Skin epidermis (tissue), 12 donors: ENCODE measurements at regions not wholly inside any gene's neighbourhood (a gene's known extent, or its start where the extent isn't known, plus 50 kb on each side); places are given as distances from the start of the nearest gene placed in this dataset.

Experiments
- H3K27ac ChIP-seq, 21 experiments: fragments of 200-600 bp; sonication (generic) in 11 of 21; one replicate each; pipeline ENCODE4 v1.5.0; 2020; ENCODE audit warnings: mild to moderate bottlenecking in 3 of 21, inconsistent platforms in 2 of 21, moderate library complexity in 2 of 21
- H3K4me3 ChIP-seq, 7 experiments: fragments of 200-600 bp; sonication (generic) in 2 of 7; one replicate each; pipeline ENCODE4 v1.5.0; 2020; ENCODE audit warnings: inconsistent platforms in 2 of 7, mild to moderate bottlenecking in 2 of 7, moderate library complexity in 1 of 7

DNA sequence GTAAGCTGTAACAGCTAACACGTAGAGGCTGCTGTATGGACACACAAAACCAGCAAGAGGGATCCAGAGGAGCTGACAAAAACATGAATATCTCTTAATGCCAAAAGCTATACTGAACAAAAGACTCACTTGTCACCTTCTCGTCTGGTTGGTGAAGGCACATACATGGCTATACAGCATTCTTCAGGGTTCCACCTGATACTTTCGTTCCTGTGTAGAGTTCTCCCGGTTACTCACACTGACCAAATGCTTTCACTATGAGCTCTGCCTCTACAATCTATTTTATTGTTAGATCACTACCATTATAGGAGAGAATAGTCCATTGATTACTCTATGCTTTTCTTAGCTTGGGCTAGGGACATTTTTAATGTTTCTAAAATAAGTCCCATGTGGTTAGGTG, 193.1 kb downstream of the HNMT start:
- Histone ChIP-seq H3K27ac (no peak overlapping the region), H3K4me3 (no peak overlapping the region)

DNA sequence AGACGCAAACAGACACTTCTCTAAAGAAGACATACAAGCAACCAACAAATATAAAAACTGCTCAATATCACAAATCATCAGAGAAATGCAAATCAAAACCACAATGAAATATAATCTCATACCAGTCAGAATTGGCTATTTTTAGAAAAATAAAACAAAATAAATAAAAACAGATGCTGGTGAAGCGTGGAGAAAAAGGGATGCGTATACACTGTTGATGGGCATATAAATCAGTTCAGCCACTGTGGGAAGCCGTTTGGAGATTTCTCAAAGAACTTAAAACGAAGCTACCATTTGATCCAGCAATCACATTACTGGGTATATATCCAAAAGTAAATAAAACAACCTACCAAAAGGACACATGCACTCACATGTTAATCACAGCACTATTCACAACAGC, 206.2 kb downstream of the HNMT start:
- no peak overlapping the region for H3K4me3 ChIP-seq
- no peak overlapping the region for H3K27ac ChIP-seq

DNA sequence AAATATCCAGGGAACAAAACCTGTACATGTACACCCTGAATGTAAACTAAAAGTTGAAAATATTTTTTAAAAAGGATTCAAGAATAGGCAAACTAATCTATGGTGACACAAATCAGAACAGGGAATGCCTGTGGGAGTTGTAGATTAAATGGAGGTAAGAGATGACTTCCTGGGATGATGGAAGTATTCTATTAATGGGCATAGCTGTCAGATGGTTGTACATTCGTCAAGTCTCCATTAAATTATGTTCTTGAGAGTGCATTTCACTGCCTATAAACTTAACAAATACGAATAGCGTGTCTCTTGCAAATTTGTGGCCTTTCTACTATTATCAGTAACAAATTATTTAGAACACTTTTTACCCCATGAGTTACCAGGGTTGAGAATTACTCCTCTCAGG, 207.0 kb downstream of the HNMT start:
- H3K27ac ChIP-seq, result no peak overlapping the region
- H3K4me3 ChIP-seq, result no peak overlapping the region

DNA sequence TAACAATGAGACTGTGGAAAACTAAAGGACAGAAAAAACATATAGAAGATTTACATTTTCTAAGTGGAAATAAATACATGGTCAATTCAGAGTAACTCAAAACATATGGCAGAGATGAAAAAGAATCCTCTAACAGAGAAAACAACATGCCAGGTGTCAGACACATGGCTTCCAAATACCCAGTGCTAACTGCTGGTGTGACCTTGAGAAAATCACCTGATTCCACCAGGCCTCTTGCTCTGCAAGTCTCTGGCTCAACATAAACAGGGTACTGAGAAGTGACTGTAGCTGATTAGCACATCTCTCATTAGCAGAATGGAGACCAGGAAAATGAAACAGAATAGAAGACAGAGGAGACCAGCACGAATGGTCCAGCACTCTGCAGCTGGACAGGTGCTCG, 210.8 kb downstream of the HNMT start:
- no peak overlapping the region for H3K4me3 ChIP-seq
- H3K27ac ChIP-seq, result no peak overlapping the region

DNA sequence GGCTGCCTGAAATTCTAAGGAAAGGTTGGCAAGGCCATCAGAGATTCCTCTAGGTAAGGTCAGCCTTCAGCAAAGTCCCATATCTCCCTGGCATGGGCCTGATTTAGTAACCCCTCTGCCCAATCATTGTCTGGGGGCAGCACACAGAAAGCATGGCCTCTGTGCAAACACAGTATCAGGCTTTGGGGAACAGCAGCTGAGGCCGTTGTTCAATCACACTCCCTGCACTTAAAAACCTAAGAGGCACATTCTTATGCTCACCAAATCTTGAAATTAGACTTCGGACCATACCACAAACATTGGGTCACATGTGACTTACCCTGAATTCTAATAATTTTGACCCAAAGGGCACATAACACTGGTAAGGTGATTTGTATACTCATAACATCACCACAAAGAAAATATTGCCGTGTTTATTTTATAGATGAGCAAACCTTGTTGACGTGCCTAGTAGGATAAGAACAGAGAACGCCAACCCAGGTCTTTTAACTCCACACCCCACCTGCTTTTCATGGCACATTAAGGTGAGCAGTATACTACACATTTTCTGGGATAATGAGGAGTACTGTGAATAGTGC, 212.7 kb downstream of the HNMT start:
- Histone ChIP-seq H3K27ac (no peak overlapping the region), H3K4me3 (no peak overlapping the region)

DNA sequence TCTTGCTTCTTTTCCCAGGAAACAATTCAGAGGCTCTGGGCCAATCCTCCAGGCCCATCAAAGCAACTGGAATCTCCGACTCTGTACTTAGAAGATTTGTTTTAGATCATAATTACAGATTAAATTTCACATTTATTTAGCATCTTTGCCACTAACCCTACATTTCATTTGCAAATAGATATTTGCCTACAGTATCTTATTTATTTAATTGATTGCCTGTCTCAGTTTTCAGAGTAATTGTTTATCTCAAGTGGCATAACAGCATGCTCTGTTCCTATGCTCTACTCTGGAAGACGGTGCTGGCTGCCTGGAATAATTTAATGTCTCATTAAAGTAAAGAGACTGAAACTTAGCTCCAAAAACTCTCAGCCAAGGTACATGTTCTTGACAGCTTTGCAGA, 213.4 kb downstream of the HNMT start:
- Histone ChIP-seq H3K27ac (no peak overlapping the region), H3K4me3 (no peak overlapping the region)

DNA sequence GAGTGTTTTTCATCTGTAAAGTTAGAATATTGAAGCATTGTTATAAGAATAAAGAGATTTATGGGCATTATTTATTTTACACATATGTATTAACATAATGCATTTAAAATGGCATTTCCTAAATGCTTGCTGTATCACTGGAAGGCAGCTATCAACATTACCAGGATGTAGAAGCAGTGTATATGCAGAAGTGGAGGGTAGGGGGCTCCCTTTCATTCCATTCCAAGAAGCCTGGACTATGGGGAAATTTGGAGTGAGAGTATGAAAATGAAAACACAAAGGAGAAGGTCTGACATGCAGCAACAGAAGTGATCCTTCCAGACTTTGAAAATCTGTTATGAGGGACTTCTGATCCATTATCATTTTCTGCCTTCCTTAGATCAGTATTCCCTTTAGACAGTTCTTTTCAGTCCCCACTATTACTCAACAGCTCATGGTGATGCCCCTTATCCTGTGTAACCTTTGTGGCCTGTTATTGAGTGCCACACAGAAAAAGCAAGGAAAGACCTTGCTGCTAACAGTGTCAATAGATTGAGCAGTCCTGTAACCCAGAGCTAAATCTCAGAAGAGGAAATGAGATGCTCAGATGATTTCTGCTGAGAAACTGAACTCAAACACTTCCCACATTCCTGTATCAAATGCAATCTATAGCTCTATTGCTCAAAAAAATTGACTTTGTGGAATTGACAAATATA, 216.6 kb downstream of the HNMT start:
- Histone ChIP-seq H3K27ac (no peak overlapping the region), H3K4me3 (no peak overlapping the region)

DNA sequence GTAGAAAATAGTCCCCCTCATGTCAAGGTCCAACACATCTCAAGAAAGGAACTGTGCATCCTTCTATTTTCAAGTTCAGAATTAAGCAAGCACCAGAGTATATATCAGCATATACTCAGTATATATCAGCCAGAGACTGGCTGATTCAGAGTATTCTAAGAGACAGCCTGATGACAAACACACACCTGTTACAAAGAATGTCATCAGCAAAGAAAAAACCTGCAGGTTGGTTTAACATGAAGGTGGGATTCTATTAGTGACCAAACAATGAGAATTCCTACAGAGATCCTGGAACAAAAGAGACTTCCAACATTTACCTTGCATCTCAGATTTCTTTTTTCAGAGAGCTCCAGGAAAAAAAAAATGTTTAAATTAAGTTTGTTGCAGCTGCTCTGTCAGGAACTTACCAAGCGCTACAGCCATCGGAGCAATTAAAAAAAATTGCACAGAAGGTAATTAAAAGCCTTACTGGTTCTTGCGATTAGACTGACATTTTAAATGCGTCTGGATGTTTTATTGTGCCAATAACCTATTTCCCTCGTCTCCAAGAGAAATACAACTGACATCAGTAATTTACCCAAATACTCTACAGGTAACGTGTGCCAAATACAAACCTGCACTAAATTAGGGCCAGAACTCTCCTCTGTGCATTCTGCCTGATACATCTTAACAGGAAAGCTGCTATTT, 218.1 kb downstream of the HNMT start:
- no peak overlapping the region for H3K27ac ChIP-seq

DNA sequence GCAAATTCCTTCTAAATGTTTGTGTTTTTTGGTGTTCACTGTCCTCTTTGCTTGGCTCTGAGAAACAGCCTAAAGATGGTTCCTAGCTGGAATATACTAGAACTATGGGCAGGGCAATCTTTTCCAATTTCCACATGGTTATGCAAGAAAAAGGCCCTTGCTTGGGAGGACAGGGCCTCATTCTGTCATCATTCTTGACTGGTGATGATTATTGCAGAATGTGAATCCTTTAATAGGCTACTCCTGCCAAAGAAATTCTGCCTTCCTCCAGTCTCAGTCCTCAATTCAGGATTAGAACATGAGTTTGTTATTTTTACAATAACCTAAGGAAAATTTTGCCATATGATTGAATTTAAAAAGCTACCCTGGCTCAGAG, 218.7 kb downstream of the HNMT start:
- Histone ChIP-seq H3K4me3 (no peak overlapping the region), H3K27ac (no peak overlapping the region)

More for the DNA sequence above, 218.1 kb downstream of the HNMT start:
- no peak overlapping the region for H3K4me3 ChIP-seq

DNA sequence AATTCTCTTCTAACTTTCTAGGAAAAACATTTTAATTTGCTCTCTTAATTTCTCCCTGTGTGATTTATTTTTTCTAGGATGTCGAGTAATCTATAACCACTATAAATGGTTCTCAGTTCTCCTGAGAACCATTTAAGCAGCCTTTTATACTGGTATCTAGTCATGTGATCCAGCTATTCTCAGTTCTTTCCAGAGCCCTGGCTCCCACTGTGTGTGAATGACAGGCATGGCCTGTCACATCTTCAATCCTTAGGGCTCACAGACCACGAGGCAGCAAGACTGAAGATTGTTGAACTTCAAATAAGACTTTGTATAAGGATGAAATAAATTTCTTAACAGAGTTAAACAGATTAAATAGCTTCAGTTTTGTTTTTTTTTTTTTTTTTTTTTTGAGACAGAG, 219.4 kb downstream of the HNMT start:
- no peak overlapping the region for H3K4me3 ChIP-seq
- no peak overlapping the region for H3K27ac ChIP-seq

DNA sequence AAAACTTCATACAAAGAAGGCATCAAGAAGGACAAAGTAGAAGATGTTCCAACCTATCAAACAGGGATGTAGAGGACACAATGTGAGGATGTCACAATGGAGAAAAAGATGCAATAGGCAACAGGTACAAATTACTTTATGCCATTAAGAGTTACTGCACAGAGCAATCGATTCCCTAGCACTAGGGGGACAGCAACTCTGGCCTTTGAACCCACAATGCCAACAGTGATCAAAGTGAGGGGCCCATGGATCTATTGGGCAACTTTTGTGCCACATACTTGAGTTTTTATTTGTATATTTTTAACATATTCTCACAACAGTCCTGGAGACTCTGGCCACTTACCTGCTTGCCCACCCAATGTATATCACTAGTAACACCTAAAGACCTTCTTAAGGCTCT, 220.2 kb downstream of the HNMT start:
- no peak overlapping the region for H3K27ac ChIP-seq
- no peak overlapping the region for H3K4me3 ChIP-seq

DNA sequence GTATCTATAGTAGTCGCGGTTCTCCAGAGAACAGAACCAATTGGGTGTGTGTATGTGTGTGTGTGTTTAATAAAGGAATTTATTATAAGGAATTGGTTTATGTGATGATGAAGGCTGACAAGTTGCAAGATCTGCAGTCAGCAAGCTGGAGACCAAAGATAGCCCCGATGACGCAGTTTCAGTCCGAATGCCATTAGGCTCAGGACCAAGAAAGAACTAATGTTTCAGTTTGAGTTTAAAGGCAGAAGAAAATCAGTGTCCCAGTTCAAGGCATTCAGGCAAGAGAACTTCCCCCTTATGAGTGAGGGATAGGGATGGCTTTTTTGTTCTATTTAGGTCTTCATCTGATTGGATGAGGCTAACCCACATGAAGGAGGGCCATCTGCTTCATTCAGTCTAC, 221.6 kb downstream of the HNMT start:
- Histone ChIP-seq H3K4me3 (no peak overlapping the region), H3K27ac (no peak overlapping the region)

DNA sequence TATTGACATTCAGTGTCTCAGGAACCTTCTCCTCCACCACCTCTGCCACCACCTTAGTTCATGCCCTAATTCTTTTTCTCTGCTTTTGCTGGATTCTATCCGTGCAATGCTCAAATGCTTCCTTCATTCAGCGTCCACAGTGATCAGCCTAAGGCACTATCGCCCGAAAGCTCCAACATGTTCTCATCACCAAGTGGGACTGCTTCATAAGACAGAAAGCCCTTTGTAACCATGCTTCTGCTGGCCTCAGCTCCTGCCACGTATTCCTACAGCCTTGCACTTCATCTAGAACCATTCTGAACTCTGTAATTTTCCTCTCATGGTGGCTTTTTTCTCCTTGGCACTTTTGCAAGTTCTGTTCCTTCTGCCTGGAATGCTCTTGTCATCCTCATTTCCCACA, 222.9 kb downstream of the HNMT start:
- H3K27ac ChIP-seq, result no peak overlapping the region

DNA sequence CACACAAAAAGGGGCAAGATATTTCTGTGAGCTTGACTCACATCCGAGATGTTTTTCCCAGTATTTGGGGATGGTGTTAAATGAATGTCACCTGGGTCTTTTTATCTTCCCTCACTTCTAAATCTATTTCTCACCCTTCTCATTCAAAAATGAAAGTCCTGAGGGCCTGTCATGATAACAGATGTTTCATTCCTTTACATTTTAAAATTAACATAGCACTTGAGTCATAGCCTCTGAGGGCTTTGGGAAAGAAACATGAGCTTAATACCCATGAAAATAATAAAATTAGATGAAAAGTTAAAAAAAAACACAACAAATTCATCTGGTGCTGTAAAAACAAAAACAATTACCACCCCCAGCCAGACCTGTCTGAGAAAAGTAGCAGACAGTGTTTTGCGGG, 226.7 kb downstream of the HNMT start:
- Histone ChIP-seq H3K4me3 (no peak overlapping the region), H3K27ac (no peak overlapping the region)

More for the DNA sequence above, 222.9 kb downstream of the HNMT start:
- H3K4me3 ChIP-seq, result no peak overlapping the region

DNA sequence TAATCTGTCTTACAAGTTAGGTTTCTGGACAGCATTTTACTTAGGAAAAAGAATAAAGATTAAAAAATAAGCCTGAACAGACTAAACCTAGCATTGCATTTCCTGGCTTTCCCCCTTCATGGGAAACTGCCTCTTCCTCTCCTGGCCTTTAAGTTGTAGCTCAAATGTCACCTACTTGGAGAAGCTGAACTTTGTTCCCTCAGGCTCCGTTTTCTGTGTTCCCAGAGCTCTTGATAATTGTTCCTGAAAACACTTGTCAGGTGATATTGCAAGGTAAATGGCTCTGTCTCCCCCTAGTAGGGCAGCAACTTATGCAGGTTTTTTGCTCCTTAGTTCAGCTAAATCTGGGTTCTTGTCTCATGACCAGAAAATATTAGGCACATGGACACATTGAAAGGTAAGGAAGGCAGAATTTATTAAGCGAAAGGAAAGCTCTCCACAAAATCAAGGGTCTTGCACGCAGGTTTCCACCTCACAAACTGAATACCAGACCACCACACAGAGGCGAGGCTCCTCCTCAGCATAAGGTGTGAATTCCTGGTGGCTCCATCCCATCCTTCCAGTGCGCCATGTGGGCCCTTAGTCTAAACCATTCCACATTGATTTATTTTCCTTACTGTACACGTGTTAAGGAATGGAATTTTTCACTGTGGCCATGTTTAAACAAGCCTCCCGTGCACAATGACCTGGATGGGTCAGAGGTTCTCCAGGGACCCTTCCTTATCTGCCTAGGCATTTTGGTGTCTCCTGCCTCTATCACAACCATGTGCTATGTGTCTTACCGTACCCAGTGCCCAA, 229.3 kb downstream of the HNMT start:
- no peak overlapping the region for H3K4me3 ChIP-seq
- no peak overlapping the region for H3K27ac ChIP-seq

DNA sequence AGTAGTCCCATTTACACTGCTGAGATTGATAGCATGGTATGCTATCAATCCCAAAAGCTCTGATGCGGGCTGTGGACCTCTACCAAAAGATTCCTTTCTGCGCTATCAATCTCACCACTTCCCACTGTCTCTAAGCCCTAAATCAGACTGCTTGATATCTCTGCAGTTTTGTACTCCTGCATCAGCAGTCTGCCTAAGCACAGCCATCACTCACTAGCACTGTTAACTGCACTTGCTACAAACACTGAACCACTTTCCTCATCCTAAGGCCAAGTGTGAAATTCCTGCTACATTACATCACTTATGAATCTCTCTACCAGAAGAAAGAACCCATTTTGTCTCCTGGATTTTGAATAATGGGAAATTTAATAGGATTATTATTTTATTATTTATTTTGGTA, 237.0 kb downstream of the HNMT start:
- no peak overlapping the region for H3K27ac ChIP-seq
- no peak overlapping the region for H3K4me3 ChIP-seq

DNA sequence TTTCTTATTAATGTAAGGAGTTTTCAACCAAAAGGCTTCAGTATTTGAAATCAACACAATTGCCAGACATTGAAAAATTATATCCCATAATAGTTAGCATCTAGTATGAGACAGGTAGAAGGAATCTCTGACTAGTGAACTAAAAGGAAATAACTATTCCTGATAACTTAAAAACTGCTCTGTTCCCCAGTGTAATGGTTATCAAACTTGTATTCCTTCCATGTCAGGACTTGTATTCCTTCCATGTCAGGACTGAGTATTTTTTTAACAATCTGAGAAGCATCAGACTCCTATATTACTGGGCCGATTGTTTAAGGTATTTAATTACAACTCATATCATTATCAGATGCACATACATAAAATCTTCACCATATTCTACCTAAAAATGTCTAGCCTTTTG, 238.5 kb downstream of the HNMT start:
- Histone ChIP-seq H3K4me3 (no peak overlapping the region), H3K27ac (no peak overlapping the region)

DNA sequence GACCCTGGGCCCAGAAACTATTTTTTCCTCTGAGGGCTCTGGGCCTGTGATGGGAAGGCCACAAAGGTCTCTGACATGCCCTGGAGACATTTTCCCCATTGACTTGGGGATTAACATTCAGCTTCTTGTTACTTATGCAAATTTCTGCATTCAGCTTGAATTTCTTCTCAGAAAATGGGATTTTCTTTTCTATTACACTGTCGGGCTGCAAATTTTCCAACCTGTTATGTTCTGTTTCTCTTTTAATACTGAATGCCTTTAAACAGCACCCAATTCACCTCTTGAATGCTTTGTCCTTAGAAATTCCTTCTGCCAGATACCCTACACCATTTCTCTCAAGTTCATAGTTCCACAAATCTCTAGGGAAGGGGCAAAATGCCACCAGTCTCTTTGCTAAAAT, 241.0 kb downstream of the HNMT start:
- H3K27ac ChIP-seq, result no peak overlapping the region
- H3K4me3 ChIP-seq, result no peak overlapping the region

DNA sequence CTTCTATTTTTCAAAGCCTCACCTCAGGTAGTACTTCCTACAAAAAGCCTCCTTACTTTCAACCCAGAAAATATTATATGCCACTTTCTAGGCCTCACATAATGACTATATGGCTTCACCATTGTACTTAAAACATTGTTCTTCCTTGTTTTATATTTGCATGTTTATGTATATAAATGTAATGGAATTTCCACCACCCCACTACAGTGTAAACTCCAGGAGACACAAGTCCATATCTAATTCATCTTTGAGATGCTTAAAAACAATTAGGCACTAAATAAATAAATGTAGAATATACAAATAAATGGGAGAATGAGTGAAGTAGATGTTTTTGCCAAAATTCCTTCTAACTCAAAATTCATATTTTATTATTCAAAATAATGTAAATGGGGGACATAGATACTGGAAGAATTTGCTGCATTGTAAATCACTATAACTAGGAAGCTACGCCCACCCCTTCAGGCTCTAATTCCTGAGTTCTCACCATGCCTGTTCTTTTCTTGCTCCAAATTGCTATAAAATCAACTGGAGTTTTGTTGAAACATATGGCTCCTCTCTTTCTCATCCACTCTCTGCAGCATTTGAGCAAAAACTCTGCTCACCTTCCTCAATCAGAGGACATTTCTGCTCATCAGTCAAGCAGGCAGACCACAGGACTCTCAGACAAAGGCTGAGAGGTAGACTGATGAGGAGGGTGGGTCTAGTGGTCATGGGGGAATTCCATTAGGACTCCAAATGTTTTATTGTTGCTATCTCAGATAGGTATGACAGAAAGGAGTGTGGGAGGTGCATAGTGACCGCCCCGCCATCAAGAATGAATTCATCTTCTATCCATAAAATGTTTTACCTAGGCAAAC, 243.0 kb downstream of the HNMT start:
- no peak overlapping the region for H3K27ac ChIP-seq

DNA sequence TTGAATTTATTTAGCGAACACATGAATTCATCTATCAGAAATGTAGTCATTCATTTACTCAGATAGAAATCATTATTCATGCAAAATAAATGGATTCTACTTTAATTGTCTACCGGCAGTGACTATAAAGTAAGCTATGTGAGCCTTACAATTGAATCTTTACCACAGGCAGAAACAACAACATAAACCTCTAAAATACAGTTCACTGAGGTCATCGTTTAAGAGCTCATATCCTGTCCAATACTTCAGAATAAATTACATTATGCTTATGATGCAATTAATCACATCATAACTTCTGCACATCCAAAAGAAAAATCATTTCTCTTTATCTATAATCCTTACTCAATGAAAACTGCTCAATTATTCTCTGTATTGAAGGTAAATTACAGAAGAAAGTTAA, 244.7 kb downstream of the HNMT start:
- H3K27ac ChIP-seq, result no peak overlapping the region
- H3K4me3 ChIP-seq, result no peak overlapping the region

More for the DNA sequence above, 243.0 kb downstream of the HNMT start:
- H3K4me3 ChIP-seq, result no peak overlapping the region
